Loucy (cell line): ENCODE measurements at regions not wholly inside any gene's neighbourhood (a gene's known extent, or its start where the extent isn't known, plus 50 kb on each side); places are given as distances from the start of the nearest gene placed in this dataset.

Experiments
- H2AFZ ChIP-seq: fragments of 200-600 bp; sonication (generic); 2 replicates; pipeline ENCODE4 v1.6.0; 2016; ENCODE audit warnings: antibody characterized with exemption, mild to moderate bottlenecking, low read length, moderate library complexity
- H3F3A ChIP-seq: fragments of 200-600 bp; 2 replicates; pipeline ENCODE4 v1.6.0; 2016; ENCODE audit warnings: antibody characterized with exemption, low read depth, mild to moderate bottlenecking
- H3K27me3 ChIP-seq: fragments of 200-600 bp; sonication (generic); 2 replicates; pipeline ENCODE4 v1.6.1; 2014; ENCODE audit warnings: low read length, mild to moderate bottlenecking; ENCODE audit not compliant: insufficient read depth, poor library complexity, severe bottlenecking
- H3K36me3 ChIP-seq: fragments of 200-600 bp; sonication (generic); 2 replicates; pipeline ENCODE4 v1.6.1; 2016; ENCODE audit warnings: low read length; ENCODE audit not compliant: insufficient read depth
- H3K4me1 ChIP-seq: fragments of 200-600 bp; sonication (generic); 2 replicates; pipeline ENCODE4 v1.5.1; 2014; ENCODE audit warnings: low read length, mild to moderate bottlenecking; ENCODE audit not compliant: insufficient read depth, poor library complexity, severe bottlenecking
- H3K4me2 ChIP-seq: fragments of 200-600 bp; sonication (generic); 2 replicates; pipeline ENCODE4 v1.6.0; 2014; ENCODE audit warnings: antibody characterized with exemption, low read length, low read depth, mild to moderate bottlenecking; ENCODE audit not compliant: poor library complexity, severe bottlenecking
- H3K4me3 ChIP-seq: fragments of 200-600 bp; sonication (generic); 2 replicates; pipeline ENCODE4 v1.5.1; 2014; ENCODE audit warnings: low read length, mild to moderate bottlenecking, mixed read lengths; ENCODE audit not compliant: poor library complexity, severe bottlenecking
- H3K79me2 ChIP-seq: fragments of 200-600 bp; sonication (generic); 2 replicates; pipeline ENCODE4 v1.6.1; 2014; ENCODE audit warnings: low read length; ENCODE audit not compliant: insufficient read depth
- H3K9ac ChIP-seq: fragments of 200-600 bp; sonication (generic); 2 replicates; pipeline ENCODE4 v1.6.0; 2014; ENCODE audit warnings: mild to moderate bottlenecking, low read depth, low read length, moderate library complexity; ENCODE audit not compliant: poor library complexity, severe bottlenecking
- H3K9me2 ChIP-seq: fragments of 200-600 bp; sonication (generic); replicated peaks from 2 replicates; pipeline ENCODE4 v1.6.1; 2016; ENCODE audit warnings: low read depth, low read length, mixed read lengths
- H3K9me3 ChIP-seq: fragments of 200-600 bp; sonication (generic); 2 replicates; pipeline ENCODE4 v1.6.1; 2014; ENCODE audit warnings: mild to moderate bottlenecking, antibody characterized with exemption, low read length, low read depth; ENCODE audit not compliant: insufficient read depth
- H4K20me1 ChIP-seq: fragments of 200-600 bp; sonication (generic); 2 replicates; pipeline ENCODE4 v1.6.0; 2014; ENCODE audit warnings: antibody characterized with exemption, low read length, mild to moderate bottlenecking; ENCODE audit not compliant: insufficient read depth, poor library complexity, severe bottlenecking
- EZH2phosphoT487 ChIP-seq: fragments of 200-600 bp; IDR thresholded peaks from 2 replicates; pipeline ENCODE4 v1.6.1; 2018; ENCODE audit warnings: antibody characterized with exemption, mild to moderate bottlenecking, moderate library complexity, borderline replicate concordance
- TF ChIP-seq, protein P1 (sequence below): fragments of 200-600 bp; sonication (generic); conservative IDR thresholded peaks from 2 replicates; pipeline ENCODE4 v1.5.1; 2014; ENCODE audit warnings: mild to moderate bottlenecking, antibody characterized with exemption, low read length

DNA sequence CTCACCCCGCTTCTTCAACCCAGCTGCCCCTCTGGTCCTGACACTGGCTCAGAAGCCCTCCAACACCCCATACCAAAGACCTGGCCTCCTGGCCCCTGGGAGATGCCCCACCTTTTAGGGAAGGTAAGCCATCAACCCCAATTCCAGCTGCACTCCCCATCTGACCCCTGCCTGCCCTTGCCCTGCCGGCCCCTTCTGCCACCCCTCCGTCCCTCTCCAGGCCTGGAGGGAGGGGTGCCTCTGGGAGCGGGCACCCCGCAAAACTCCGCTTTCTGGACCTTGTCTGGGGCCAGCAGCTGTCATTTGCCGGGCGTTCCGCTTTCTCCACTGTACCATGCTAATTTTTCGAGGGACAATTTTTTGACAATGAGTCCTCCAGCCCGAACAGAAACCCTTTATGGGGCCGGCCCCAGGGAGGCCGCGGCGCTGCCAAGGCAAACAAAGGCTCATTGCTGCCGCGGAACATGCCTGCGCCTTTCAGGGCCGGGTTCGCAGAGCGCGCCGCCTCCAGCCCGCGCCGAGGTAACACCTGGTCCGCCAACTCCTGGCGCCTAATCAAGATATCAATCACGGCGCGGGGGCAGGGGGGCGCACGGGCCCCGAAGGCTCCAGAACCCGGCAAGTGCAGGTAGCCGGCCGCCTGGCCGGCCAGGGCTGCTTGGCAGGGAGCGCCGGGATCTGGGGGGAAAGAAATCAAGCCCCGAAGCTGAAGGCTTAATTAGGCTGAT, 96.0 kb downstream of the INHBB start:
- Histone ChIP-seq H3K9me3 (no peaks in the 10 kb centered on the region), H3K4me2 (no peak overlapping the region), H3K79me2 (no peaks in the 10 kb centered on the region), H4K20me1 (no peaks in the 10 kb centered on the region), H3K9ac (no peak overlapping the region), H3K36me3 (no peaks in the 10 kb centered on the region), H3K27me3 (no peaks in the 10 kb centered on the region), H3K9me2 (no peaks in the 10 kb centered on the region), H3F3A (no peaks in the 10 kb centered on the region), H2AFZ (no peak overlapping the region), H3K4me3 (no peak overlapping the region), H3K4me1 (no peaks in the 10 kb centered on the region)
- TF ChIP-seq EZH2phosphoT487: no peak
- TF ChIP-seq, protein P1, sequence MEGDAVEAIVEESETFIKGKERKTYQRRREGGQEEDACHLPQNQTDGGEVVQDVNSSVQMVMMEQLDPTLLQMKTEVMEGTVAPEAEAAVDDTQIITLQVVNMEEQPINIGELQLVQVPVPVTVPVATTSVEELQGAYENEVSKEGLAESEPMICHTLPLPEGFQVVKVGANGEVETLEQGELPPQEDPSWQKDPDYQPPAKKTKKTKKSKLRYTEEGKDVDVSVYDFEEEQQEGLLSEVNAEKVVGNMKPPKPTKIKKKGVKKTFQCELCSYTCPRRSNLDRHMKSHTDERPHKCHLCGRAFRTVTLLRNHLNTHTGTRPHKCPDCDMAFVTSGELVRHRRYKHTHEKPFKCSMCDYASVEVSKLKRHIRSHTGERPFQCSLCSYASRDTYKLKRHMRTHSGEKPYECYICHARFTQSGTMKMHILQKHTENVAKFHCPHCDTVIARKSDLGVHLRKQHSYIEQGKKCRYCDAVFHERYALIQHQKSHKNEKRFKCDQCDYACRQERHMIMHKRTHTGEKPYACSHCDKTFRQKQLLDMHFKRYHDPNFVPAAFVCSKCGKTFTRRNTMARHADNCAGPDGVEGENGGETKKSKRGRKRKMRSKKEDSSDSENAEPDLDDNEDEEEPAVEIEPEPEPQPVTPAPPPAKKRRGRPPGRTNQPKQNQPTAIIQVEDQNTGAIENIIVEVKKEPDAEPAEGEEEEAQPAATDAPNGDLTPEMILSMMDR: no peak

GRCh38 chr2:120442541-120442922, 96.6 kb downstream of the INHBB start:
- no peak overlapping the region for H2AFZ ChIP-seq
- H3F3A ChIP-seq: no peaks in the 10 kb centered on the region
- no peaks in the 10 kb centered on the region for H3K9me3 ChIP-seq
- no peaks in the 10 kb centered on the region for H3K36me3 ChIP-seq
- no peaks in the 10 kb centered on the region for H3K4me1 ChIP-seq
- no peak overlapping the region for H3K9ac ChIP-seq
- TF ChIP-seq, protein P1: no peak
- no peak for TF ChIP-seq EZH2phosphoT487
- no peak overlapping the region for H3K4me2 ChIP-seq
- no peaks in the 10 kb centered on the region for H4K20me1 ChIP-seq
- no peak overlapping the region for H3K4me3 ChIP-seq
- no peaks in the 10 kb centered on the region for H3K79me2 ChIP-seq
- H3K27me3 ChIP-seq: no peaks in the 10 kb centered on the region
- H3K9me2 ChIP-seq: no peaks in the 10 kb centered on the region

GRCh38 chr2:120442923-120443571, 97.1 kb downstream of the INHBB start:
- Histone ChIP-seq H3K9me3 (no peaks in the 10 kb centered on the region), H4K20me1 (no peaks in the 10 kb centered on the region), H3K79me2 (no peaks in the 10 kb centered on the region), H3K4me1 (no peaks in the 10 kb centered on the region), H3K4me2 (no peak overlapping the region), H3K9me2 (no peaks in the 10 kb centered on the region), H3K27me3 (no peaks in the 10 kb centered on the region), H3K4me3 (no peak overlapping the region), H2AFZ (no peak overlapping the region), H3K36me3 (no peaks in the 10 kb centered on the region), H3F3A (no peaks in the 10 kb centered on the region), H3K9ac (no peak overlapping the region)
- no peak for TF ChIP-seq EZH2phosphoT487
- TF ChIP-seq, protein P1: no peak
